GM12878 (cell line): ENCODE measurements at regions not wholly inside any gene's neighbourhood (a gene's known extent, or its start where the extent isn't known, plus 50 kb on each side); places are given as distances from the start of the nearest gene placed in this dataset.

ENCODE experiments used
- ATAC-seq: fragments of 200-7000 bp; cut with Tn5 transposase; 3 replicates; pipeline ENCODE4 v1.9.1; 2020; ENCODE audit warnings: mild to moderate bottlenecking, moderate library complexity
- BruUV-seq: library from RNA; stranded (reverse); fragments of 400-500 nt; replicated peaks from 2 replicates; lab custom pipeline; 2021; lab: Mats Ljungman, UMichigan
- CTCF ChIA-PET: fragments of 300-600 bp; sonication (Branson Sonifier 250); formaldehyde crosslinking; extraction: SDS; loops from one replicate; lab custom pipeline; 2021; ENCODE audit warnings: inconsistent platforms; lab: Yijun Ruan, JAX
- POLR2A ChIA-PET: fragments of 350-600 bp; formaldehyde crosslinking; extraction: SDS; loops from one replicate; lab custom pipeline; 2021; ENCODE audit warnings: inconsistent platforms; lab: Charles Lee
- RAD21 ChIA-PET: fragments of 300-600 bp; sonication (Branson Sonifier 250); formaldehyde crosslinking; loops from one replicate; lab custom pipeline; 2023; ENCODE audit warnings: antibody characterized with exemption; ENCODE audit not compliant: unreplicated experiment; lab: Charles Lee
- SMC1A ChIA-PET: fragments of 300-600 bp; sonication (Branson Sonifier 250); formaldehyde crosslinking; loops from one replicate; lab custom pipeline; 2023; ENCODE audit not compliant: unreplicated experiment, uncharacterized antibody; lab: Charles Lee
- DNase-seq: peaks from one replicate; pipeline ENCODE4 v3.0.0-alpha.2; 2011; ENCODE audit warnings: low read depth, low spot score
- FAIRE-seq: peaks from 3 replicates; lab custom pipeline; 2011; peaks lifted over from hg19 to GRCh38; lab: Jason Lieb, UNC
- H2AFZ ChIP-seq: 2 replicates; pipeline ENCODE4 v1.6.0; 2011; ENCODE audit warnings: low read depth, low read length, control low read depth; ENCODE audit not compliant: control insufficient read depth
- H3K27ac ChIP-seq: 2 replicates; pipeline ENCODE4 v1.5.1; 2011; ENCODE audit warnings: control low read depth; ENCODE audit not compliant: control insufficient read depth, insufficient read depth
- H3K27me3 ChIP-seq, 2 experiments: replicated peaks in 1 of 2; 2 replicates each; pipeline versions ENCODE4 v1.6.0 to v1.6.1; 2011; ENCODE audit warnings: low read length in 1 of 2; ENCODE audit not compliant: control insufficient read depth in 2 of 2, insufficient read depth in 2 of 2
- H3K36me3 ChIP-seq, 2 experiments: 2 replicates each; pipeline ENCODE4 v1.5.1; 2011; ENCODE audit warnings: low read length in 1 of 2; ENCODE audit not compliant: control insufficient read depth in 2 of 2, insufficient read depth in 2 of 2
- H3K4me1 ChIP-seq: 2 replicates; pipeline ENCODE4 v1.6.1; 2011; ENCODE audit warnings: mild to moderate bottlenecking, low read length, moderate library complexity, mixed read lengths; ENCODE audit not compliant: control insufficient read depth, insufficient read depth
- H3K4me2 ChIP-seq: 2 replicates; pipeline ENCODE4 v1.6.0; 2011; ENCODE audit warnings: control low read depth; ENCODE audit not compliant: control insufficient read depth, insufficient read depth
- H3K4me3 ChIP-seq: fragments of 200-600 bp; sonication (generic); 2 replicates; pipeline ENCODE4 v1.5.1; 2016
- H3K79me2 ChIP-seq: 2 replicates; pipeline ENCODE4 v1.6.0; 2011; ENCODE audit warnings: low read length; ENCODE audit not compliant: control insufficient read depth, insufficient read depth
- H3K9ac ChIP-seq: 2 replicates; pipeline ENCODE4 v1.8.0; 2011; ENCODE audit warnings: low read length, control low read depth, mixed read lengths; ENCODE audit not compliant: control insufficient read depth, insufficient read depth
- H3K9me3 ChIP-seq: replicated peaks from 3 replicates; pipeline ENCODE4 v1.5.1; 2011; ENCODE audit warnings: mild to moderate bottlenecking, low read length; ENCODE audit not compliant: control insufficient read depth, insufficient read depth
- H4K20me1 ChIP-seq: 2 replicates; pipeline ENCODE4 v1.6.0; 2011; ENCODE audit not compliant: control insufficient read depth, insufficient read depth
- BCLAF1 ChIP-seq: fragments of 450-650 bp; IDR thresholded peaks from 2 replicates; pipeline ENCODE4 v1.6.1; 2017; ENCODE audit warnings: antibody characterized with exemption, mild to moderate bottlenecking, moderate library complexity
- CBX5 ChIP-seq: sonication (generic); IDR thresholded peaks from 2 replicates; pipeline ENCODE4 v1.6.1; 2016; ENCODE audit warnings: low read depth, moderate library complexity, mild to moderate bottlenecking, inconsistent platforms
- CEBPB ChIP-seq, 2 experiments: fragments of 150-350 bp in 1 of 2; IDR thresholded peaks; 2 replicates each; pipeline ENCODE4 v1.6.1; 2012 to 2014; ENCODE audit warnings: low read depth in 2 of 2, low read length in 2 of 2, borderline replicate concordance in 1 of 2, inconsistent platforms in 1 of 2
- CREM ChIP-seq: IDR thresholded peaks from 2 replicates; pipeline ENCODE4 v1.6.1; 2014; ENCODE audit warnings: antibody characterized with exemption, low read depth
- GABPA ChIP-seq: IDR thresholded peaks from 2 replicates; pipeline ENCODE4 v1.6.1; 2014; ENCODE audit warnings: antibody characterized with exemption, low read depth, mild to moderate bottlenecking, inconsistent platforms
- MLLT1 ChIP-seq: fragments of 450-650 bp; IDR thresholded peaks from 2 replicates; pipeline ENCODE4 v1.6.1; 2016; ENCODE audit warnings: mild to moderate bottlenecking
- NFXL1 ChIP-seq: fragments of 450-650 bp; IDR thresholded peaks from 2 replicates; pipeline ENCODE4 v1.6.1; 2017; ENCODE audit warnings: antibody characterized with exemption, mild to moderate bottlenecking, borderline replicate concordance
- NR2F1 ChIP-seq: fragments of 450-650 bp; conservative IDR thresholded peaks from 2 replicates; pipeline ENCODE4 v1.6.1; 2017; ENCODE audit warnings: mild to moderate bottlenecking
- POLR2A ChIP-seq: IDR thresholded peaks from 2 replicates; pipeline ENCODE4 v1.6.1; 2011; ENCODE audit warnings: low read depth, mild to moderate bottlenecking, low read length
- RBBP5 ChIP-seq: fragments of 200-600 bp; sonication (generic); conservative IDR thresholded peaks from 2 replicates; pipeline ENCODE4 v1.6.1; 2016
- REST ChIP-seq: IDR thresholded peaks from 2 replicates; pipeline ENCODE4 v1.6.1; 2012; ENCODE audit warnings: mild to moderate bottlenecking, low read depth, low read length
- SIX5 ChIP-seq: IDR thresholded peaks from 2 replicates; pipeline ENCODE4 v1.6.1; 2011; ENCODE audit warnings: mild to moderate bottlenecking, low read depth, low read length, moderate library complexity; ENCODE audit not compliant: severe bottlenecking
- SMAD1 ChIP-seq: fragments of 450-650 bp; IDR thresholded peaks from 2 replicates; pipeline ENCODE4 v1.6.1; 2018; ENCODE audit warnings: mild to moderate bottlenecking, low read depth; ENCODE audit not compliant: partially characterized antibody
- SREBF1 ChIP-seq: IDR thresholded peaks from 2 replicates; pipeline ENCODE4 v1.6.1; 2012; ENCODE audit warnings: mild to moderate bottlenecking, low read length
- TAF1 ChIP-seq: IDR thresholded peaks from 2 replicates; pipeline ENCODE4 v1.6.1; 2011; ENCODE audit warnings: mild to moderate bottlenecking, low read depth, low read length, borderline replicate concordance
- TARDBP ChIP-seq: IDR thresholded peaks from 2 replicates; pipeline ENCODE4 v1.6.1; 2016; ENCODE audit warnings: borderline replicate concordance
- WGBS: methylation state at CpG from one replicate; pipeline ENCODE4 v1.1.6; 2016; ENCODE audit warnings: low lambda C conversion rate; ENCODE audit not compliant: insufficient replicate concordance, insufficient coverage; ENCODE audit errors: missing lambda C conversion rate; 5-methylcytosine and 5-hydroxymethylcytosine counted together
- in situ Hi-C: fragments of 300-500 bp; cut with MboI; formaldehyde crosslinking; loops from 9 replicates; pipeline ENCODE4 v1.14.3; 2018; ENCODE audit warnings: mixed read lengths
- intact Hi-C: fragments of 100-400 bp; cut with micrococcal nuclease; formaldehyde crosslinking; loops from one replicate; pipeline ENCODE4 v1.14.2; 2022; ENCODE audit not compliant: unreplicated experiment

GRCh38 chr4:164307262-164307661, 446.7 kb upstream of the SMIM31 start:
- H3K9me3 ChIP-seq, result no peaks in the 10 kb centered on the region
- in situ Hi-C loops, result no loop called here
- WGBS, result 0% methylated on average over 1 of the region's 1 CpG
- no peaks in the 10 kb centered on the region for H3K4me1 ChIP-seq
- H2AFZ ChIP-seq, result no peak overlapping the region
- H3K27ac ChIP-seq, result no peak overlapping the region
- ChIA-PET POLR2A (no interaction called here), CTCF (no interaction called here), RAD21 (no interaction called here), SMC1A (no interaction called here)
- no peaks in the 10 kb centered on the region for H3K27me3 ChIP-seq
- no peaks in the 10 kb centered on the region for H4K20me1 ChIP-seq
- H3K79me2 ChIP-seq, result no peaks in the 10 kb centered on the region
- DNase-seq (no peak), FAIRE-seq (no peak), ATAC-seq (no peak)
- TF ChIP-seq REST (no peak), POLR2A (no peak), RBBP5 (no peak), SIX5 (no peak), MLLT1 (no peak), SREBF1 (no peak), CBX5 (no peak), NFXL1 (no peak), CREM (no peak), NR2F1 (no peak), TAF1 (no peak), SMAD1 (no peak), BCLAF1 (no peak), CEBPB (IDR thresholded peaks at IDR 0.05; ENCODE audit: borderline replicate concordance in 1 of 2, low read depth in 2 of 2, low read length in 2 of 2) (no peak), TARDBP (no peak), GABPA (no peak)
- no peak overlapping the region for H3K4me3 ChIP-seq
- H3K4me2 ChIP-seq, result no peak overlapping the region
- BruUV-seq, result no TSS peak
- H3K36me3 ChIP-seq, result no peaks in the 10 kb centered on the region
- H3K9ac ChIP-seq, result no peak overlapping the region
- intact Hi-C loops, result no loop called here
